HUES64 (cell line): ENCODE measurements at regions not wholly inside any gene's neighbourhood (a gene's known extent, or its start where the extent isn't known, plus 50 kb on each side); places are given as distances from the start of the nearest gene placed in this dataset.
"Not testable (repeated sequence)": the region's sequence is repeated elsewhere in the genome, so short reads cannot be mapped to it uniquely, and the experiment has no call there.

Experiments used
- H3K27ac ChIP-seq: 2 replicates; pipeline ENCODE4 v1.7.0; 2013; ENCODE audit warnings: low read depth, low read length, inconsistent platforms
- H3K27me3 ChIP-seq: 2 replicates; pipeline ENCODE4 v1.6.1; 2013; ENCODE audit warnings: mild to moderate bottlenecking, low read length; ENCODE audit not compliant: insufficient read depth
- H3K36me3 ChIP-seq: 2 replicates; pipeline ENCODE4 v1.6.1; 2013; ENCODE audit warnings: mild to moderate bottlenecking, low read length; ENCODE audit not compliant: insufficient read depth
- H3K4me1 ChIP-seq: 2 replicates; pipeline ENCODE4 v1.6.1; 2013; ENCODE audit warnings: mild to moderate bottlenecking, low read length, moderate library complexity; ENCODE audit not compliant: insufficient read depth
- H3K4me3 ChIP-seq: 2 replicates; pipeline ENCODE4 v1.5.1; 2013; ENCODE audit warnings: mild to moderate bottlenecking, low read length, moderate library complexity
- H3K9ac ChIP-seq: 2 replicates; pipeline ENCODE4 v1.6.1; 2013; ENCODE audit warnings: mild to moderate bottlenecking, low read depth, low read length
- H3K9me3 ChIP-seq: 2 replicates; pipeline ENCODE4 v1.6.1; 2013; ENCODE audit warnings: low read depth, low read length; ENCODE audit not compliant: insufficient read depth
- WGBS: fragments of 150-250, 120-280 bp; methylation state at CpG from one replicate; pipeline ENCODE4 v1.1.7; 2013; ENCODE audit warnings: missing lambda C conversion rate; 5-methylcytosine and 5-hydroxymethylcytosine counted together

DNA sequence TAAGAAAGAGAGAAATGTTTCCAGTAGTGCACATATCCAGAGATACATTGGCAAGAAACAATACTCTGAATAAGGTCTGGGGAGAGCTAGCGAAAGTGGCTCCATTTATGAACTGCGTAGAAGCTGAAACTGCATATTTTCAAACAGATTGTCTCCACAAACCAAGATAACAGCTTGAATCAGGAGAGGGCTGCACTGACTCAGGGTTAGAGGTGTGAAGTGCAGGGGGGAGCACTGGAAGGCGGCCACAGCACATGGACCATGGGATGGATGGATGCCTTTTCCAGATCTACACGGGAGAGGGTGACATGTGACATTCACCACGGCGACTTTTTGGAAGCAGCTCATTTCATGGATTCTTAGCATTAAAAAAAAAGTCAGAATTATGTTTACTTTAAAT, 729.4 kb downstream of the RNF144A start:
- no peak overlapping the region for H3K4me3 ChIP-seq
- H3K36me3 ChIP-seq, result no peaks in the 10 kb centered on the region
- H3K4me1 ChIP-seq, result no peaks in the 10 kb centered on the region
- H3K9ac ChIP-seq, result no peak overlapping the region
- WGBS, result 98% methylated on average over 6 of the region's 6 CpGs
- H3K27ac ChIP-seq, result no peak overlapping the region
- H3K9me3 ChIP-seq, result peaks cover 7% of the 10 kb centered on the region
- no peaks in the 10 kb centered on the region for H3K27me3 ChIP-seq

DNA sequence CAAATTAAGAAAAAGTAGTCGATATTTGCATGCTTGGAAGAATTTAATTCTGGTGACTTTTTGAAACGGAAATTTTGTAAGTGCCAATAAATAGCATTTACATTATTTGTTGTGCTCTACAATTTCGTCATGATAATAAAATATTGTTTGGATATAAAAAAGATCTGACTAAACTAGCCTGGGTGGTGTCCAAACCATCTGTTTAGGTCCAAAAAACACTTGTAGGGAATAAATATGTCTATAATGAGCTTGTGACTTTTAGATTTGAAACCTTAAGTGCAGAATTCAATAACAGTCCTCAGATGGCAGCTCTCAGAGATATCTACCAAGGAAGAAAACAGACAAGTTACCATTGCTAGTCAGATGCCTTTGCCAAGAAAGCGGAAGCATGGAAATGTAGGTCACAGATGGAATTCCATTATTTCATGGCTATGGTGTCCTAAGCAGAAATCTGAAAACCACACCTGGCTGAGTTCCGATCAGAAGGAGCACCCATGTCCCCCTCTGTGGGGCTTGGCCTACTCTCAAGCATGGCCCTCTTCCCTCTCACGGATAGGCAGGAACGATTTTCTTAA, 731.1 kb downstream of the RNF144A start:
- 89% methylated on average over 6 of the region's 7 CpGs for WGBS
- peaks cover 10% of the 10 kb centered on the region for H3K9me3 ChIP-seq
- H3K9ac ChIP-seq, result no peak overlapping the region
- H3K36me3 ChIP-seq, result no peaks in the 10 kb centered on the region
- H3K4me3 ChIP-seq, result no peak overlapping the region
- H3K4me1 ChIP-seq, result no peaks in the 10 kb centered on the region
- no peaks in the 10 kb centered on the region for H3K27me3 ChIP-seq
- no peak overlapping the region for H3K27ac ChIP-seq

DNA sequence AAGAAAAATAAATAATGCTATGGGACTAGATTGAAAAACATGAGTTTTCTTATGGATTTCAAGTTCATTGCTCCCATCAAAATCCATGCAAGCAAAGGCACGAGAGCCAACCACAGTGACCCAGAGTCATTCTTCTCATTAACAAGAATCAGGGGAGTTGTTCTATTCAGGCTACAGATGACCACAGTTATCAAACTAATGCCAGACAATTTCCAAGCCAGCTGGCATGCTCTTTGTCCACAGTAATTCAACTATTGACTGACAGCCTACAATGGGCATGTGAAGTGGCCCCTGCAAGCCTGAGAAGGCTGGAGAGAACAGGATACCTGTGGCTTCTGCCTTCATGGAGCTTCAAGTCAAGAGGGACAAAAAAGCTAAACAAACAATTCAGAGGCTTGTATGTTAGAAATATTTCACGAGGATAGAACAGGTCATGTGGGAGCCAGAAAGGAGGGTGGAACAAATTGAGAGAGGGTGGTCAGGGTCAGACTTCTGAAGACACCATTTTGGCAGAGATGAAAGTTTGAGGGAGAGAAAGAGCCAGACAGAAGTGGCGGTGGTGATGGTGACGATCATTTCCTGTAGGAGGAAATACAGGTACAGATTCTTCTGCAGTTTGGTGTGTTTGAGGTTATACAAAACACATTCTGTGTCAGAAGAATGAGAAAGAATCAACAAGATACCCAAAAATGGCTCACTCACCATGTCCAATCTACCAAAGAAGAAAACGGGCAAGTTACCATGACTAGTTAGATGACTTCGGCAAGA, 732.4 kb downstream of the RNF144A start:
- Histone ChIP-seq H3K4me3 (no peak overlapping the region), H3K9ac (no peak overlapping the region), H3K4me1 (no peaks in the 10 kb centered on the region), H3K9me3 (peaks cover 22% of the 10 kb centered on the region), H3K27me3 (no peaks in the 10 kb centered on the region), H3K36me3 (no peaks in the 10 kb centered on the region), H3K27ac (no peak overlapping the region)
- 93% methylated on average over 6 of the region's 6 CpGs for WGBS

DNA sequence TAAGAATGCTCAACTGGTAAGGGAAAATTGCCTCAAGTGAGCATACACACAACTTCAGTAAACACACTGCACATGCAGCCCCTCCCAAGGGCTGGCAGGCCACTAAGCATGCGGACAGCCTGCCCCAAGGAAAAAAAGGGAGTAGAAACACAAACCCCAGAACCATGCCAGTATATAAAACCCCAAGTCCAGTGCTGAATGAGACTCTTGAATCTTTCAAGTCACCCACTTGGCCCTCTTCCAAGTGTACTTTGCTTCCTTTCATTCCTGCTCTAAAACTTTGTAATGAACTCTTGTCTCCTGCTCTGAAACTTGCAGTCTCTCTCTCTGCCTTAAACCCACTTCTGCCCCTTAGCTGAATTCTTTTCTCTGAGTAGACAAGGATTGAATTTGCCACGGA, 736.4 kb downstream of the RNF144A start:
- Histone ChIP-seq H3K27ac (no peak overlapping the region), H3K4me3 (no peak overlapping the region), H3K9me3 (peaks cover 22% of the 10 kb centered on the region), H3K4me1 (no peaks in the 10 kb centered on the region), H3K27me3 (no peaks in the 10 kb centered on the region), H3K9ac (no peak overlapping the region), H3K36me3 (no peaks in the 10 kb centered on the region)
- 92% methylated on average over 2 of the region's 2 CpGs for WGBS

DNA sequence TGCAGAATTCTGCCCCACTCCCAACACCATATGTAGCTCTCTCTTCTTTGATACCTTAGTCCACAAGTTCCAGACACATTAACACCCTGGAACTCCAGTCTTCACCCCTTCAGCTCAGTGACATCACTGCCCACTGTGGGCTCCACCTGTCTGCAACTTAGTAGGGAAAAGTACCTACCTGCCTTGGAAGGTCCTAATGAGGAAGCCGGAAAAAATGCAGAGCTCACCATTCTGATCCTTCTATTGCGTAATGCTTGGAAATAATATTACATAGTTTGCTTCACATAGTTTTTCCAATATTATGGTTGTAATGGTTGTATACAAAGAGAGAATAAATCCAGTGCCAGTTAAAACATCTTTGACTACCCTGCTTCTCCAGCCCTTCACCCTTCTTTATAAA, 738.4 kb downstream of the RNF144A start:
- Histone ChIP-seq H3K9ac (no peak overlapping the region), H3K27me3 (no peaks in the 10 kb centered on the region), H3K27ac (no peak overlapping the region), H3K4me3 (no peak overlapping the region), H3K9me3 (peaks cover 22% of the 10 kb centered on the region), H3K36me3 (no peaks in the 10 kb centered on the region), H3K4me1 (no peaks in the 10 kb centered on the region)
- WGBS, result 89% methylated on average over 1 of the region's 2 CpGs

DNA sequence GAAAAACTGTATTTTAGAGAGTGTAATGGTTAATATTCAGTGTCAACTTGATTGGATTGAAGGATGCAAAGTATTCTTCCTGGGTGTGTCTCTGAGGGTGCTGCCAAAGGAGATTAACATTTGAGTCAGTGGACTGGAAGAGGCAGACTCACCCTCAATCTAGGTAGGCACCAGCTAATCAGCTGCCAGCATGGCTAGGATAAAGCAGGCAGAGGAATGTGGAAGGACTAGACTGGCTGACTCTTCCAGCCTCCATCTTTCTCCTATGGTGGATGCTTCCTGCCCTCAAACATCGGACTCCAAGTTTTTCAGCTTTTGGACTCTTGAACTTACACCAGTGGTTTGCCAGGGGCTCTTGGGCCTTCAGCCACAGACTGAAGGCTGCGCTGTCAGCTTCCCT, 740.3 kb downstream of the RNF144A start:
- H3K27me3 ChIP-seq, H3K27ac ChIP-seq, H3K9ac ChIP-seq, H3K4me1 ChIP-seq, H3K36me3 ChIP-seq, H3K4me3 ChIP-seq: not testable (repeated sequence)
- WGBS, result 97% methylated on average over 2 of the region's 2 CpGs
- H3K9me3 ChIP-seq, result peaks cover 18% of the 10 kb centered on the region

DNA sequence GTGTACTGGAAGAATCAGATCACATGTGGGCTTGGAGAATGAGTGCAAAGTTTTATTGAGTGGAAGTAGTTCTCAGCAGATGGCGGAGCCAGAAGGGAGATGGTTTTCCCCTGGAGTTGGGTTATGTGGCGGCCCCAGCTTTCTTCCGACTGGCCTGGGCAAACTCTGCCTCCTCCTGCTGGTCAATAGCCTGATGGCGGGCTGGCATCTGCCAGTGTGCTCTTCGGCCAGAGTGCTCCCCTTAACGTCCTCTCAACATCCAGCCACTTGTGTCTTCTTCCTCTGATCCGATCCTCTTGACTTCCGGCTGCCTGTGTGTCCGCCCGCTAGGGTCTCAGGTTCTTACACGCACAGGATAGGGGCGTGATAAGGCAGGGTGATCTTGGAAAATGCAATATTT, 741.3 kb downstream of the RNF144A start:
- 96% methylated on average over 12 of the region's 12 CpGs for WGBS
- Histone ChIP-seq H3K9me3 (peaks cover 10% of the 10 kb centered on the region), H3K4me3 (no peak overlapping the region)

DNA sequence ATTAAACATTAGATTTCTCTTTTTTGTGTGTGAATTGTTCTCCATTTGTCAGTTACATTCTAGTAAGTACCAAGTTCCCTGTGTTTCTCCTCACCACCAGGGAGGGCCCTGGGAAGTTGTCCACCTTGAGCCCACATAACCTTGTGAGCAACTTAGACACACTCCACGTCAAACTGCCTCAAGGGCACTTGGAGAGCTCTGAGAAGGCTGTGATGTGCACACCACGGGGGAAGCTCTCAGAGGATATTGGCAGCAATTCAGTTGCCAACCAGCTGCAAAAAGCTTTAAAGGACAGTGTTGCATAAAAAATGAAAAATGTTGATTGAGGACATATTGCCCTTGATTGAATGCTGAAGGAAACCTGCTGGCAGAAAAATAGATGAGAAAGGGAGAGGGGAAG, 743.6 kb downstream of the RNF144A start:
- Histone ChIP-seq H3K36me3 (no peaks in the 10 kb centered on the region), H3K27me3 (no peaks in the 10 kb centered on the region), H3K4me1 (no peaks in the 10 kb centered on the region), H3K27ac (no peak overlapping the region), H3K9me3 (no peaks in the 10 kb centered on the region), H3K4me3 (no peak overlapping the region), H3K9ac (no peak overlapping the region)
- 91% methylated on average over 2 of the region's 2 CpGs for WGBS

More for the DNA sequence above, 741.3 kb downstream of the RNF144A start:
- no peak overlapping the region for H3K27ac ChIP-seq
- no peaks in the 10 kb centered on the region for H3K4me1 ChIP-seq
- H3K9ac ChIP-seq, result no peak overlapping the region
- no peaks in the 10 kb centered on the region for H3K27me3 ChIP-seq
- no peaks in the 10 kb centered on the region for H3K36me3 ChIP-seq

DNA sequence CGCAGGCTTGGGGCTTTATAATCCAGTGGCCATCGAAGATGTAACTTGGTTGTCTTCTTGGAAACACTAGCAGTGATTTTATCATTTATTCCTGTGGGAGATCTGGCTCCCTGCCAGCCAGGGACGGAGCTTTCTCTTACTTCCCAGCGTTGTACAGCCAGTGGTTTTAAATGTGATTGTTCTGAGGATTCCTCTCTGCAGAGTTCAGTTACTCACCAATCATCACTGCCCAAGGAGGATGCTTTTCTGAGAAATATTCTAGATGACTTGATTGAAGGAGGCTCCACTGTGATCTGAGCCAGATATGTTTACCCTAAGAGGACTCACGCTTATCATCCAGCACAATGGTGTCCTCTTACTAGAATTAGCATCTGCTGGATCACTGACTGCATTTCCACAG, 744.3 kb downstream of the RNF144A start:
- Histone ChIP-seq H3K27ac (no peak overlapping the region), H3K9me3 (no peaks in the 10 kb centered on the region), H3K36me3 (no peaks in the 10 kb centered on the region), H3K27me3 (no peaks in the 10 kb centered on the region), H3K4me1 (no peaks in the 10 kb centered on the region), H3K4me3 (no peak overlapping the region), H3K9ac (no peak overlapping the region)
- whole genome bisulfite sequencing, result 95% methylated on average over 4 of the region's 5 CpGs

DNA sequence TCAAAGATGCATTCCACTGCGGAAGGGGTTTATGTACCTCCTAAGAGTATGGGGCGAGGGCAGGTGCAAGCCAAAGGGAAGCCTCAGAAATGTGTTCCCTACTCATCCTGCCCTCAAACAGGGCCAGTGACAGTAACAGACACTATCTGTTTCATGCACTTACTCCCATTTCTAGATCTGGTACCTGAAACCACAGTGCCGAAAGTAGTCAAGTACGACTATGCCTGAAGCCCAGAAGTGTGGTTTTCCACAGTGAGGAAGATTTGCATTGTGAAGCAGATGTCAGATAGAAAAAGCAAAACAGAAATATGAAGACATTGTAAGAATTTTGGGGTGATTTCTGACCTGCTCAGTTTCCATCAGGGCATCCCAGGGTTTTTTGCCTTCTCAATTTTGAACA, 748.7 kb downstream of the RNF144A start:
- Histone ChIP-seq H3K27me3 (no peaks in the 10 kb centered on the region), H3K9me3 (no peaks in the 10 kb centered on the region), H3K27ac (no peak overlapping the region), H3K9ac (no peak overlapping the region), H3K4me1 (no peaks in the 10 kb centered on the region), H3K36me3 (no peaks in the 10 kb centered on the region), H3K4me3 (no peak overlapping the region)
- WGBS, result 97% methylated on average over 4 of the region's 4 CpGs

DNA sequence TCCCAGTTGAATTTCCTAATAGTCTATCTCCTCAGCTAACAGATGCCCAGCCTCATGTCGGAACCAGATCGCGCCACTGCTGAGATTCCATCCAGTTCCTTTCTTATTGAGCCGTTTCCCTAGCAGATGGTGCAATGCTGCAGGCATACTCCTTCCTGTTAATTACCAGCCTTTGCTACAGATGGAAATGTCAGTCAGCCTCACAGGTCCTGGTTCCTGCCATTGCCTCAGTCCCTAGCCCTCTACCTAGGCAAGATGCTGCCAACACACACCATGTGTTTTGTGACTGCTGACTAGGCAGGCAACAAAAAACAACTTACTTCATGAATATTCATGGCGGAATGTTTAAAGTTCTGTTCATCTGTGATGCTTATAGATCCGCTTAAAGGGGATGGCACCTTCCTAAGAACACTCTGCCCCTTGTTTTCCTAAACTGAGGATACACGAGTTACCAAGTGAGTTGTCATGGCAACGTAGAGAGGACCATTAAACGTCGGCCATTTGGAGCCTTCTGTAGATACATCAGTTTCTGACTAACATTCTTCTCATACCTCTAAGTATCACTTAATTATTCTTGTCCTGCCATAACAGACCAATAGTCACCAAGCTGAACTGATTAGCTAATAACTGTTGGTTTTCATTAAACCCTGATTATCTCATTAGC, 749.5 kb downstream of the RNF144A start:
- H3K9me3 ChIP-seq, result no peaks in the 10 kb centered on the region
- no peak overlapping the region for H3K4me3 ChIP-seq
- no peak overlapping the region for H3K9ac ChIP-seq
- H3K27ac ChIP-seq, result no peak overlapping the region
- WGBS, result 95% methylated on average over 10 of the region's 10 CpGs
- no peaks in the 10 kb centered on the region for H3K27me3 ChIP-seq
- H3K36me3 ChIP-seq, result no peaks in the 10 kb centered on the region
- H3K4me1 ChIP-seq, result no peaks in the 10 kb centered on the region
